GM10248 (cell line): ENCODE measurements at regions not wholly inside any gene's neighbourhood (a gene's known extent, or its start where the extent isn't known, plus 50 kb on each side); places are given as distances from the start of the nearest gene placed in this dataset.
"Not testable (repeated sequence)": the region's sequence is repeated elsewhere in the genome, so short reads cannot be mapped to it uniquely, and the experiment has no call there.

Experiments used
- CTCF ChIA-PET: fragments of 300-600 bp; sonication (Branson Sonifier 250); formaldehyde crosslinking; extraction: SDS; loops from one replicate; lab custom pipeline; 2021; ENCODE audit warnings: antibody characterized with exemption; lab: Yijun Ruan, JAX
- POLR2A ChIA-PET: fragments of 350-650 bp; sonication (Branson Sonifier 250); formaldehyde crosslinking; extraction: SDS; loops from one replicate; lab custom pipeline; 2020; ENCODE audit warnings: antibody characterized with exemption; lab: Yijun Ruan, JAX
- DNase-seq: peaks from one replicate; pipeline ENCODE4 v3.0.0; 2012; ENCODE audit errors: extremely low spot score
- CTCF ChIP-seq: IDR thresholded peaks from 2 replicates; pipeline ENCODE4 v1.5.1; 2012; ENCODE audit warnings: mild to moderate bottlenecking, low read depth; ENCODE audit errors: extremely low read depth, missing control alignments, control extremely low read depth

GRCh38 chrY:14378217-14378616 is 146.1 kb upstream of the NLGN4Y start:
- no peak for TF ChIP-seq CTCF
- CTCF ChIA-PET: no interaction called here
- POLR2A ChIA-PET: no interaction called here

GRCh38 chrY:14410549-14411030 is 113.7 kb upstream of the NLGN4Y start:
- CTCF ChIA-PET, DNase-seq, POLR2A ChIA-PET: not testable (repeated sequence)

More at GRCh38 chrY:14378217-14378616, 146.1 kb upstream of the NLGN4Y start:
- no peak for DNase-seq

DNA sequence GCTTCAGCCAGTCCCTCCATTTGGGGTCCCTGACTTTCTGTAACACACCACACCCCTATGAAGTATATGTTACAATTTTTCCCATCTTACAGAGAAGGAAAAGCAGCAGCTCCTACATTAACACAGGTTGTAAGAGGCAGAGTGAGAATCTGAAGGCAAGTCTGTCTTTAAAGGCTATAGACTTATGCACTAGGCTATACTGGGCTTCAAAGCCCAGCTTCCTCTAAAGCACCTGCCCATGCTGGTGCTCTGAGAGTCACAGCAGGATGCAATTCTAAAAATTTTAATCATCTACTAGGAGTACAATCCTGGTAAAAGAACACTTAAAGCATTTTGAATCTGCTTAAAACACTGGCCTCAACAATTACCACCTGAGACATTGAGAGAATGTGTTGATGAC is 113.0 kb upstream of the NLGN4Y start:
- ChIA-PET CTCF (no interaction called here), POLR2A (no interaction called here)
- no peak for DNase-seq
- no peak for TF ChIP-seq CTCF

GRCh38 chrY:14436546-14436945 is 87.8 kb upstream of the NLGN4Y start:
- POLR2A ChIA-PET: no interaction called here
- TF ChIP-seq CTCF: no peak
- no peak for DNase-seq
- CTCF ChIA-PET: no interaction called here

DNA sequence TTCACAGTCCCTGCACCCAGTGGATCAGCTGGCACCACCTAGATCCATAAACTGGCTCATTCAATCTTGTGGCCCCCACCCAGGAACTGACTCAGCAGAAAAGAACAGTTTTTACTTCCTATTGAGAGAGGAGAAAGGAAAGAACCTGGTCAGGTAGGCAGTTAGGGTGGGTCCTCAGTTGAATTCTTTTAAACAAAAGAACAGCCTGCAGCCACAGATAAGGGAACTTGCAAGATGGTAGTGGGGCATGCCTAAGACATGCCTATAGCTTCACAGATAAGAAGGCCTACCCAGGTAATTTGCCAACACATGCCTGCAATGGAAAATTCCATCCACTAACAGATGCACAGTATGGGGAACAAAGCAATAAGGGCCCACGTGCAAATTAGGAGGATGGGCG is 86.7 kb upstream of the NLGN4Y start:
- DNase-seq: no peak
- TF ChIP-seq CTCF: no peak
- ChIA-PET POLR2A (no interaction called here), CTCF (no interaction called here)

DNA sequence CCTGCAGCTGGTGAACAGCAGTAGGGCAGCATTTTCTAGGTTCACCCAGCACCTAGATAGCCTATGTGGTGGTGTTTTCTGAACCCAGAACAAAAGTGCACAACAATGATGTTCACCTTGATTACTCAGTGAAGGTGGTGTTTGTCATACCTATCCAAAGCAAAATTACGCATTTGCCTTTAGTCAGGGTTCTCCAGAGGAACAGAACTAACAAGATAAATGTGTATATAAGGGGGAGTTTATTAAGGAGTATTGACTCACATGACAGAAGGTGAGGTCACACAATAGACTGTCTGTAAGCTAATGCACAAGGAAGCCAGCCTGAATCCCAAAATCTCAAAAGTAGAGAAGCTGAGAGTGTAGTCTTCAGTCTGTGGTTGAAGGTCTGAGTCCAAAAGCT is 85.9 kb upstream of the NLGN4Y start:
- ChIA-PET POLR2A (no interaction called here), CTCF (no interaction called here)
- DNase-seq: no peak
- no peak for TF ChIP-seq CTCF

GRCh38 chrY:14444550-14444949 is 79.8 kb upstream of the NLGN4Y start:
- POLR2A ChIA-PET: no interaction called here
- CTCF ChIA-PET: no interaction called here
- DNase-seq: no peak
- TF ChIP-seq CTCF: no peak
